Fibroblast of villous mesenchyme (primary cell): ENCODE measurements at regions not wholly inside any gene's neighbourhood (a gene's known extent, or its start where the extent isn't known, plus 50 kb on each side); places are given as distances from the start of the nearest gene placed in this dataset.

Experiments used
- DNase-seq: peaks from one replicate; pipeline ENCODE4 v3.0.0-alpha.2; 2010; ENCODE audit warnings: low read depth
- H3K4me3 ChIP-seq: 2 replicates; pipeline ENCODE4 v1.5.1; 2011; ENCODE audit warnings: low read depth, mild to moderate bottlenecking, low read length
- CTCF ChIP-seq: IDR thresholded peaks from 2 replicates; pipeline ENCODE4 v1.5.1; 2012; ENCODE audit warnings: low read depth, mild to moderate bottlenecking, low read length; ENCODE audit not compliant: insufficient read depth

GRCh38 chr5:10839916-10840599 is 79.0 kb upstream of the DAP start:
- no peak overlapping the region for H3K4me3 ChIP-seq
- DNase-seq, result no peak
- no peak for TF ChIP-seq CTCF

GRCh38 chr5:10839118-10839517 is 78.1 kb upstream of the DAP start:
- TF ChIP-seq CTCF, result no peak
- peak; percentile 57 for DNase-seq
- H3K4me3 ChIP-seq, result no peak overlapping the region

GRCh38 chr5:10838038-10838437 is 77.0 kb upstream of the DAP start:
- H3K4me3 ChIP-seq, result no peak overlapping the region
- DNase-seq, result no peak
- TF ChIP-seq CTCF, result no peak

- no peak overlapping the region for H3K4me3 ChIP-seq
- DNase-seq, result peak; percentile 24
- no peak for TF ChIP-seq CTCF
These were observed 76.0 kb upstream of the DAP start for GRCh38 chr5:10836986-10837385.

- H3K4me3 ChIP-seq, result no peak overlapping the region
- no peak for TF ChIP-seq CTCF
- no peak for DNase-seq
These were observed 73.7 kb upstream of the DAP start for GRCh38 chr5:10834695-10835094.

- DNase-seq, result peak; percentile 69
- no peak for TF ChIP-seq CTCF
- no peak overlapping the region for H3K4me3 ChIP-seq
These were observed 72.0 kb upstream of the DAP start for GRCh38 chr5:10832987-10833386.

GRCh38 chr5:10832421-10832820 is 71.4 kb upstream of the DAP start:
- TF ChIP-seq CTCF, result no peak
- DNase-seq, result no peak
- no peak overlapping the region for H3K4me3 ChIP-seq
